ENCODE measurements at regions not wholly inside any gene's neighbourhood (a gene's known extent, or its start where the extent isn't known, plus 50 kb on each side); places are given as distances from the start of the nearest gene placed in this dataset.

GRCh38 chr5:89968958-89969381 lies 440.6 kb downstream of the CETN3 start:
- TF ChIP-seq CTCF (IDR thresholded peaks at IDR 0.05; ENCODE audit: poor library complexity) (no peak), EZH2 (IDR thresholded peaks at IDR 0.05; ENCODE audit: borderline replicate concordance) (no peak), EZH2phosphoT487 (IDR thresholded peaks at IDR 0.05; ENCODE audit: low read depth, severe bottlenecking, unreplicated experiment) (no peak)
